ENCODE measurements at regions not wholly inside any gene's neighbourhood (a gene's known extent, or its start where the extent isn't known, plus 50 kb on each side); places are given as distances from the start of the nearest gene placed in this dataset.

DNA sequence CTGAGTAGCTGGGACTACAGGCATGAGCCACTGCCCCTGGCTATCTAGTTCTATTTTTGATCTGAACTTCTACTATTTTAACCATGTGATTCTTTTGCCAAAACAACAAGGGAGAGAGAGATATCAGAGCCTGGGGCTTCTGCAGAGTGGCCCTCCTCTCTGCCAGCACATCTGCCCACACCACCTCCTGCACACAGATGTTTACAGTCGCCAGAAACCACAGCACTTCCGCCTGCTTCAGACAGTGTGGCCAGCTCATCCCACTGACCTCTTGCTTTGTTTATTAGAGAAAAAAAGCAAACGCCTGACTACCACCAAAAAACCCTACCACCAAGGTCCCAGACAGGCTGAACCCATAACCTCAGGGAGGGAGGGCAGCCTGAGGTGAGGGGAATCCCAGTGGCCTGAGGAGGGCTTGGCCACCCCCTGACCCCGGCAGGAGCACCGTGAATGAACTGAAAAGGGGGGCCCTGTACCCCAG lies 85.9 kb upstream of the ABHD2 start:
- TF ChIP-seq POLR2AphosphoS5 (IDR thresholded peaks at IDR 0.05; ENCODE audit: low read depth): no peak
- TF ChIP-seq REST (IDR thresholded peaks at IDR 0.05; ENCODE audit: insufficient replicate concordance, low read depth): no peak
- H3K27ac ChIP-seq (replicated peaks): no peak overlapping the region
- H3K27me3 ChIP-seq (ENCODE audit: insufficient read depth, poor library complexity, severe bottlenecking): peaks cover 2% of the 10 kb centered on the region
- no peak overlapping the region for H3K4me3 ChIP-seq (replicated peaks; ENCODE audit: insufficient read depth, low read length)
- DNase-seq (ENCODE audit: low read depth in 1 of 2, low spot score in 1 of 2): no peak

DNA sequence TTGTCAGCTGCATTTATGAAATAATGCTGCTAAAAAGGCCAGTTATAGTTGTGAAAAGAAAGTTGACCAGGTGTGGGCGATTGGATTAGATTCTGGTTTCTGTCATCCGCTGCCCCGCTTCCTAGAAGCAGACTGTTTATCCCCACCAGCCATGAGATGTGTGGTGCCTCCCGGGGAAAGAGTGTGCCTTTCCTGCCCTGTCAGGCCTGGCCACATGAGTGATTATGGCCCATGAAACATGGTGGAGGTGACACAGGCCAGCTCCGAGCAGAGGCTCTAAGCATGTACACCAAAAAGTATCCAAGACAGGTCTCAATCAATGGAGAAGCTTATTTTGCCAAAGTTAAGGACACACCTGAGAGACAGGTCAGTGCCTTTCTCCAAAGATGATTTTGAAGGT lies 85.4 kb upstream of the ABHD2 start:
- TF ChIP-seq POLR2AphosphoS5 (IDR thresholded peaks at IDR 0.05; ENCODE audit: low read depth) (no peak), REST (IDR thresholded peaks at IDR 0.05; ENCODE audit: insufficient replicate concordance, low read depth) (no peak), GABPA (IDR thresholded peaks at IDR 0.05; ENCODE audit: low read depth) (no peak), CTCF (IDR thresholded peaks at IDR 0.05; ENCODE audit: insufficient read depth, low read length) (no peak), SPI1 (IDR thresholded peaks at IDR 0.05; ENCODE audit: borderline replicate concordance, low read depth) (no peak)

GRCh38 chr15:89003865-89004725 lies 84.2 kb upstream of the ABHD2 start:
- no peaks in the 10 kb centered on the region for H3K27me3 ChIP-seq (ENCODE audit: insufficient read depth, poor library complexity, severe bottlenecking)
- TF ChIP-seq REST (IDR thresholded peaks at IDR 0.05; ENCODE audit: insufficient replicate concordance, low read depth) (no peak), CTCF (IDR thresholded peaks at IDR 0.05; ENCODE audit: insufficient read depth, low read length) (peak; percentile 14)
- DNase-seq (ENCODE audit: low read depth in 1 of 2, low spot score in 1 of 2): no peak
- H3K27ac ChIP-seq (replicated peaks): no peak overlapping the region
- H3K4me3 ChIP-seq (replicated peaks; ENCODE audit: insufficient read depth, low read length): no peak overlapping the region

More for the DNA sequence above, 85.4 kb upstream of the ABHD2 start:
- no peak for DNase-seq (ENCODE audit: low read depth in 1 of 2, low spot score in 1 of 2)
- H3K4me3 ChIP-seq (replicated peaks; ENCODE audit: insufficient read depth, low read length): no peak overlapping the region
- H3K27me3 ChIP-seq (ENCODE audit: insufficient read depth, poor library complexity, severe bottlenecking): no peaks in the 10 kb centered on the region
- H3K27ac ChIP-seq (replicated peaks): no peak overlapping the region

All from HL-60 (cell line).